ENCODE measurements at regions not wholly inside any gene's neighbourhood (a gene's known extent, or its start where the extent isn't known, plus 50 kb on each side); places are given as distances from the start of the nearest gene placed in this dataset.

GRCh38 chr11:80900265-80900664 is 1459.4 kb upstream of the TENM4 start:
- DNase-seq, result no peak

GRCh38 chr11:80899381-80899780 is 1458.6 kb upstream of the TENM4 start:
- no peak for DNase-seq

GRCh38 chr11:80898910-80899309 is 1458.1 kb upstream of the TENM4 start:
- no peak for DNase-seq

- DNase-seq, result no peak
These were observed 1445.9 kb upstream of the TENM4 start for GRCh38 chr11:80886684-80887083.

- no peak for DNase-seq
These were observed 1432.6 kb upstream of the TENM4 start for GRCh38 chr11:80873310-80873999.

GRCh38 chr11:80872116-80872728 is 1431.4 kb upstream of the TENM4 start:
- no peak for DNase-seq

- no peak for DNase-seq
These were observed 1428.0 kb upstream of the TENM4 start for GRCh38 chr11:80868831-80869230.

GRCh38 chr11:80862011-80862410 is 1421.2 kb upstream of the TENM4 start:
- DNase-seq, result no peak

GRCh38 chr11:80861193-80861592 is 1420.4 kb upstream of the TENM4 start:
- DNase-seq, result no peak

- no peak for DNase-seq
These were observed 1419.8 kb upstream of the TENM4 start for GRCh38 chr11:80860632-80861031.

GRCh38 chr11:80856066-80856465 is 1415.2 kb upstream of the TENM4 start:
- no peak for DNase-seq

GRCh38 chr11:80855426-80855825 is 1414.6 kb upstream of the TENM4 start:
- no peak for DNase-seq

- DNase-seq, result no peak
These were observed 1408.4 kb upstream of the TENM4 start for GRCh38 chr11:80849253-80849652.

- no peak for DNase-seq
These were observed 1406.1 kb upstream of the TENM4 start for GRCh38 chr11:80846979-80847378.

- DNase-seq, result no peak
These were observed 1405.6 kb upstream of the TENM4 start for GRCh38 chr11:80846442-80846841.

- DNase-seq, result no peak
These were observed 1403.4 kb upstream of the TENM4 start for GRCh38 chr11:80844110-80844819.

- no peak for DNase-seq
These were observed 1402.6 kb upstream of the TENM4 start for GRCh38 chr11:80843266-80843974.

- no peak for DNase-seq
These were observed 1401.4 kb upstream of the TENM4 start for GRCh38 chr11:80842246-80842645.

GRCh38 chr11:80841675-80842074 is 1400.8 kb upstream of the TENM4 start:
- no peak for DNase-seq

- DNase-seq, result no peak
These were observed 1397.3 kb upstream of the TENM4 start for GRCh38 chr11:80838153-80838552.

- DNase-seq, result no peak
These were observed 1396.2 kb upstream of the TENM4 start for GRCh38 chr11:80837051-80837450.

GRCh38 chr11:80831374-80831773 is 1390.5 kb upstream of the TENM4 start:
- DNase-seq, result no peak

GRCh38 chr11:80827781-80828180 is 1387.0 kb upstream of the TENM4 start:
- DNase-seq, result no peak

GRCh38 chr11:80826808-80827207 is 1386.0 kb upstream of the TENM4 start:
- DNase-seq, result no peak
